ENCODE measurements at regions not wholly inside any gene's neighbourhood (a gene's known extent, or its start where the extent isn't known, plus 50 kb on each side); places are given as distances from the start of the nearest gene placed in this dataset.
"Not testable (repeated sequence)": the region's sequence is repeated elsewhere in the genome, so short reads cannot be mapped to it uniquely, and the experiment has no call there.

DNA sequence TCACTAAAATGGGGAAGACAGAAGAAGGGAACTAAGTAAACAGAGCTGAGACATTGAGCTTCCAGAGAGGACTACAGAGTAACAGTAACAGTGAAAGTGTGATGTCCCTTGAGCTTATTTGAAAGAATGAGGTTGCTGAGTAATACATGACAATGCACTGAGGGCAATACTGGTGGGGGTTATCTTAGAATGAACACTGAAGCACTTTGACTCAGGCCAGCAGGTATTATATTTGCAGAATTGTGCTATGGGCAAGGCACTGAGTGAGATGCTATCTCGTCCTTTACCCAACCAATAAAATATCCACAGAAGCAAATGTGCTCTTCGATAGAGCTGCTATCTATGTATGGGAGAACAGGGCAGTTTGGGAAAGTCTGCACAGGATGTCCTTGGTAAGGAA lies 133.2 kb downstream of the DISP1 start:
- no peak for DNase-seq (ENCODE audit: low spot score)

DNA sequence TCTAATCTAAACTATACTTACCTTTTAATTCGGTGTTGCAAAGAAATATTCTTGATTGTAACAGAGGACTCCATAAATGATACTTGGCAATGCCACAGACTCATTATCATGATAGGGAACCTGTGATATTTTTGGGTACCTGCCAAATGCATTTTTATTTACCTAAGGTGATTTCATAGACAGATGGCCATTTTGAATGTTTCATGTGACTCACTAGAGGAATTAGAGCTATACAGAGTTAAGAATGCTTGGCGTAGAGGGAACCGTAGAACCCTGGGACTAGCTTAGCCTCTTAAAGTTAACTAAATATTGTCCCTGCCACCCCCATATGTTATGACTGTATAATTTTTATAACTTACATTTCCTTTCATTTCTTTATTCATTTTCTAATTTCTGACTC lies 136.1 kb downstream of the DISP1 start:
- DNase-seq (ENCODE audit: low spot score): no peak

DNA sequence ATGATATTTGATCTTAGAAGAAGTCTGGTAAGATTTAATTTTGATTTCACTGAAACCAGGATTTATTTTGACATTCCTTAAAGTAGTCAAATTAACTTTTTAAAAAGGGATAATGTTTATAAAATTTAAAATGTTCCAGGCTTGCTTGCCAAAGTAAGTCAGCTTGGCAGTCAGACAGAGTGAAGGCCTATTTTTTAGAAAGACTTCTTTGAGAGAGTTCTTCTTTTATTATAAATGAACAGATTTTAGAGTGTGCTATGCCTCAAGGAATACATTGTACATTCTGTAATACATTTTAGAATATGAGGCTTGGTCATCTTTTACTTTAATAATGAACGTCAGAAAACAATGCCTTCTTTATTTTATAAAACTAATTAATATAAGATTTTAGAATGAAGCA lies 138.7 kb downstream of the DISP1 start:
- no peak for DNase-seq (ENCODE audit: low spot score)

DNA sequence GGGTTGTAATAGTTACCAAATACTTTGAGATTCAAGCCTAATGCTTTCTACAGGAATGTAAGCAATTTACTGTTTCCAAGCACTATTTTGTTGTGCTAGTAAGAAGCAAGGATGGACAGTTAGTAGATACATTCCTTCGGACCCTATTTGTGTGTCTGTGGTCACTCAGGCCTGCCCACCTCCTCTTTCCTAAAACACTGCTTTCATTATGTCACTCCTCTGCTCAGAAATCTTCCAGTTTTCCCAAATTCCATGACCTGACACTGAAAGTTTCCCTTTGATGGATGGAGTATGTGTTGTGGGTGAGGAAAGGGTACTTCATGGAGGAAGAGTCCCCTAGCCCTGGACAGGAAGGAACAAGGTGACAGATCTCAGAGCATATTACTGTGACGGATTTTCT lies 141.1 kb downstream of the DISP1 start:
- no peak for DNase-seq (ENCODE audit: low spot score)

DNA sequence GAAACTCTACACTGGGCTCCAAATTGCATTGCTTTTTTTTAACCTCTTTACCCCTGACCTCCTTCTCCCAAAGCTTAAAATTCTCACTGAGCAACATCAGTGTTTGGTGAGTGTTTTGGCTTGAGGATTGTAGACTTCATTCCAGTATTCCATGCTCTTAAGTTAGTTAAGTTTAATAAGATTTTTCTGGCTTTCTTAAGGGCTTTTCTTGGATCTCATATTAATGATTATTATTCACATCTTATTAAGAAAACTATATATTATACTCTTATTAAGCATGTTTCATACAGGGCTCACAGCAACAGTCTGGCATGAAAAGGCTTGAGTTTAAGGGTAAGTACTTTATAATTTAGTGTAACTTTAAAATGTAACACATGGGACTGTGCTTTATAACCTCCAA lies 141.8 kb downstream of the DISP1 start:
- DNase-seq (ENCODE audit: low spot score): no peak

DNA sequence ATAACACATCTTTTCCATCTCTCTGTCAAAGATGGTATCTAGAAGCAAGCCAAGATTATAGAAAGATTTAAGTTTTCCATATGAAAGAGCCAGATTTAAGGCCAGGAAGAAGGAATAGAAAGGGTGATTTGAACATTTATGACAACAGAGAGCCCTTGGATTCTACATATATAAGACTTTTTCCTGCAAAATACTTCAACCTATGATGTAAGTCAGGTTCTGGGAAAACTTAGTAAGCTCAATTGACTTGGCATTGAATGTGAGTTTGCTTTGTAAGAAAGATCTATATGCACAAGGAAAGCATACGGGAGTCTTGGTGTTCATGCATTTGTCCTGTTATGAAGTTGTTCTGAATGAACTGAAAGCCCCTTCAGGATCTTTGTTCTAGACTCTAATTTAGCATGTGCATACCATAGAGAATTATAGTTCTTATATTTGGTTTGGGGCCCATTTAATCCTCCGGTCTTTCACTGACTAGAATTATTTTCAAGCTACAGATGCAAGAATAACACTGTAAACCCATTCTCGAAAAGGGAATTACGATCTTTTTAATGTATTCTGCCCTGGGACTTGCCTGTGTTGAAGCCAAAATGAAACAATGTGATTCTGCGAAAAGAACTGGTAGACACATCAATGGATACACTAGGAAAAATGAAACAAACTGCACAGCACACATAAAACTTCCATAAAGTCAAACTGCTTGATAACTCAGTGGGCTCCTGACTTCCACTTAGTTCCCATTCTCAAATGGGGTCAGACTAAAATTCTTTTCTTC lies 152.8 kb downstream of the DISP1 start:
- no peak for DNase-seq (ENCODE audit: low spot score)

DNA sequence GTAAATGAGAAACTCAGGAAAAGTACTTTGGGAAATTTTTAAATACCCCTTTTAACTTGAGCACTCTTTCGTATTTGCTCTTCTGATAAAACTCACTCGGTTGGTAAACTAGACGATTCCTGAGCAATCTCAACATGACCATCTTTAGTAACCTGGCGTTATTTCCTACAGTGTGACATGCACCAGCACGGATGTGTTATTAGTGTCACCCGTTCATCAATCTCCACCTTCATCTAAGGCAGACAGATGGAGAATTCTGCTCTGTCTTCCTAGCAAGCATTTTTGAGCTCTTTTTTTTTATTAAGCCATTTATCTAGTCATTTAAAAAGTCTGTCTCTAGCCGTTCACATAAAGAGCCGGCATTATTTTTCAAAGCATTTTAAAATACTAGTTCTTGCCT lies 155.2 kb downstream of the DISP1 start:
- no peak for DNase-seq (ENCODE audit: low spot score)

DNA sequence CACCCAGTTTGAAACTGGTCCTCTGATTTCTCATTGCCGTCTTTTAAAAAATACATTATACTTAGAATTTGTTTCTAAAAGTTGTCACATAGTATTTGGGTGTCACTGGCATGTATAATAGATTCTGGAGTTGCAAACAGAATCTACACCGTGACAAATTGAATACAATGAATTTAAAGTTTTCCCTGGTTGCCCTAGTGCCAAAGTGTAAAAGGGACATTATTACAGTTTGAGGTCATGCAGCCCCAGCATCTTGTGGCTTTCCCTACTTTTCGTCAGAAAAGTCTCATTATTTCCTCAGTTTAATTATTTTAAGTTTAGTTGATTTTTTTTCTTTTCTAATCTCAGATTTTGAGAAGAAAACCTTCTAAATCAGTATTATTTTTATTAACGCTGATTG lies 155.9 kb downstream of the DISP1 start:
- DNase-seq (ENCODE audit: low spot score): no peak

DNA sequence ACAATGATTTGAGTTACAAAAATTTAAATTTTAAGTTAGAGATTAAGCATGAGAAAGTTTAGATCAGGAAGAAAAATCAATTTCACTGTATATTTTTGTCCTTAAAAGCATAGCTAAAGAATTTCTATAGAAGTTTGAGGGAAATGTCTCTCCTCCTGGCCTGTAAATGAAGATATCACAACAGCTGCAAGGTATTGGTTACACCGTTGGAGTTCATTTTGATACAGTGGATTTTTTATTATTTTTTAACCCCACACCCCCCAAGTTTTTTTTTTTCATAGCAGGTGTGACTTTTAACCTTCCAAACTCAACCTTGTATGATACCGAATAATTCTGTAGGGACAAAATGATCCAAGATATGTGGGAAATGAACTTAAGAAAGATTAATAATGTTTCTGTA lies 156.3 kb downstream of the DISP1 start:
- DNase-seq (ENCODE audit: low spot score): no peak

DNA sequence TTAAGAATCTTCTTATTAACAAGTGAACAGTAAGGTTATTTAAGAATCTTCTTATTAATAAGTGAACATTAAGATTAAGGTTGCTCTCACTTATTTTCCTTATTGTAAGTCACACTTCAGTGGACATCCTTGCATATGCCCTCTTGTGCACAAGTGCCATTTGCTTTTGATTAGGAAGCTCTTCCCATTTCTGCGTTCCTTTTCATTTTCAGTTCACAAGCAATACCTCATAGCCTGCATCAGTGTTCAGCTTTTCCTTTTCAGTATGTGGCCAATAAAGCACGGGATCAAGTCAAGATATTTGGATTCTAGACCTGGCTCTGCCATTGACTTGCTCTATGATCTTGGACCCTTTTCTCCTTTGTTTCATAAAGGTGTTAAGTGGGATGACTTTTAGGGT lies 158.7 kb downstream of the DISP1 start:
- DNase-seq (ENCODE audit: low spot score): no peak

DNA sequence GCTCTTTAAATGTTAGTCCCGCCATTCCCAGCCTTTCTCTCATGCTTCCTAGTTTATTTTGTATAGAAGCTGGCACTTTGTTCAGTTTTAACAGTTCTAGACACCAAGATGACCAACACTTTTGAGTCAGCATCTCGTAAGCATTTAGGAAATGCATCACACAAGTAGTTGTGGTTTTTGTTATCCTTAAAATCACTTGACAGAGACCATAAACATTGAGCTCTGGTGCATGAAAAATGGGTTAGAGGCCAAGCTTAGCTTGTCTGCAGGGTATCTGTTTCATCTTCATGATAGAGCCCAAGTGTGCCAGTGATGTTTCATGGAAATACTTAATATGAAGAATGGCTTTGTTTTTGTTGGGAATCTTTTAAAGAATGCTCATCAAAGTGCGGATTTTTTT lies 159.7 kb downstream of the DISP1 start:
- no peak for DNase-seq (ENCODE audit: low spot score)

DNA sequence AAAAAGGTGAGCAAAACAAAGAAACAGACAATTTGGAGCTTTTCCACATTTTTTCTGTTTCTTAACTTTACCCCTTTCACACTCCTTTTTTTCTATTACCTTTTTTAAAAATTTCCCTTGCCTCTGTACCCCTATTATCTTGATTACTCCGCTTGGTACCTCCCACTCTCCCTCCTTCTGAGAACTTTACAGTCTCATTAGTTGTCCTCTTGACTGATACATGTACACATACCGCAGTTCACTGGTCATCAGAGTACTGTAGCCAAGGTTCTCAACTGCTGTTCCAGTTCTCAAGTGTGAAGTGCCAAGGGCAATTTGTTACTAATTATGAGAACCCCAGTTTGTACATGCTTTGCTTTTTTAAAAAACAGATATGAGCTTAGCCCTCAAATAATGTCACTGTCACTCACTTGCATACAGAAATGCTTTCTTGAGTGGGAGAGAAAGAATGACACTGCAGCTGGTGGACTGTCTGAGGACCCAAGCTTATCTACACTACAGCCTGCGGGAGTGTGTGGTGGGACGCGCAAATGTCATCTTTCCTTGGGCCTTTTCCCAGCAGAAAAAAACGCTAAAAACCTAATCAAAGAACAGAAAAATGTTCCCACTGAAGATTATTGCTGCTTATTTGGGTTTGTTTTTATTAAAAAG lies 160.8 kb downstream of the DISP1 start:
- DNase-seq (ENCODE audit: low spot score): no peak

DNA sequence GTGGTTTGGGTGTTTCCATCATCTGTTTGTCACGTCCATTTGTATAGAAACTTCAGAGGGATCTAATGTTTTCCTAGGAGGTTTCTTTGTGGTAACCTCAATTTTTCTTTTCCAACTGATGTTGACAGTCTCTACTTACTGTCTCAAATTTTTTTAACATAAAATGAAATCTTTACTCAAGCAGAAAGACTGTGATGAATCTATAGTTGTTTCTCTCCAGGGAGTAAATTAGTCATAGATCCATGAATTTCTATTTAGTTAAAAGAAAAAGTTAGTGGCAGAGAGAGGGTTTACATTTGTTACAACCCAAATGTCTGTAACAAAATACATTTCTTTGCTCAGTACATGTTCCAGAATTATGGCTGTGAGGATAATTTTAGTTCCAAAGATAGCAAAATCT lies 161.6 kb downstream of the DISP1 start:
- no peak for DNase-seq (ENCODE audit: low spot score)

DNA sequence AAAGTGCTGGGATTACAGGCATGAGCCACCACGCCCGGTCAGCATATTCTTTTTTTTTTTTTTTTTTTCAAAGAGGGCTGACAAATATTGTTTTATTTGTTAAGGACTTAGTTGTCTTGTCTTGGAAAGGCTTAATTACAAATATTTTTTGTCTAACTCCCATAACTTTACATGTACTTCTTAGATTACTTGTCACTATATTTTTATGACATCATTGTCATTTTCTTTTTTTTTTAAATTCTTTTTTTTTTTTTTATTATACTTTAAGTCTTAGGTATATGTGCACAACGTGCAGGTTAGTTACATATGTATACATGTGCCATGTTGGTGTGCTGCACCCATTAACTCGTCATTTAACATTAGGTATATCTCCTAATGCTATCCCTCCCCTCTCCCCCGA lies 162.5 kb downstream of the DISP1 start:
- DNase-seq (ENCODE audit: low spot score): not testable (repeated sequence)

DNA sequence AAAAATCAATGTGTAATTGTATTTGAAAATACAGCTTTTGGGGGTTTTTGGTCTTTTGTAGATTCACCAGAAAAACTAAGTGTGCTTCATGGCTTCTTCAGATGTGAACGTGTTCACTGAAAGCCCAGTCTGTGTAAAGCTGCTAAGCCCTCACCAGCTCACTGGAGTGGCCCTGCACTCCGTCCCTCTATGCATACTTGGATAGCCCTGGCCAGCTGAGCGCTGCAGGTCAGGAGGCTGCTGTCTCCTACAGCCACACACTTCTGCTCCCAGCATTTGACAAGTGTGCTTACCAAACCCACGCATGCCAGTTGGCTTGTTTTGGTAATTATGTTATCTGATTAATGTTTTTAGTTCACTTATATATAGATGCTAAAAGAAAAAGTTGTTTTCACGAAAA lies 163.5 kb downstream of the TLR5 start:
- DNase-seq (ENCODE audit: low spot score): no peak

DNA sequence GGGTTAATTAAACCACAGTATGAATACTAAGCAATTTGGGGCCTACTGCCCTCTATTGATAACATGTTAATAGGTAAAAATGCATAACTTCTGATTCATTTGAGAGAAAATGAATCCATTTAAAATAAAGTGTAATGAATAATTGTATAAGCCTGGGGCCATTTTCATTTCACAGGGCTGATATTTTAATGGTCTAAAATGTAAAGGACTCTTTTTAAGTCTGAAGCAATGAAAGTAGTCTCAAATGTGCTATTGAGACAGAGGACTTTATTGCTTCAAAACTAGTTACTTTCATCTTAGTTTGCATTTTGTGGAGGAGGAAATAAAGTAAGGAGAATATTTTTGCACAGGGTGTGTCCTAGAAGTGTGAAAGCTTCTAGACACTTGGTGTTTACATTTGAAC lies 155.4 kb downstream of the TLR5 start:
- no peak for DNase-seq (ENCODE audit: low spot score)

DNA sequence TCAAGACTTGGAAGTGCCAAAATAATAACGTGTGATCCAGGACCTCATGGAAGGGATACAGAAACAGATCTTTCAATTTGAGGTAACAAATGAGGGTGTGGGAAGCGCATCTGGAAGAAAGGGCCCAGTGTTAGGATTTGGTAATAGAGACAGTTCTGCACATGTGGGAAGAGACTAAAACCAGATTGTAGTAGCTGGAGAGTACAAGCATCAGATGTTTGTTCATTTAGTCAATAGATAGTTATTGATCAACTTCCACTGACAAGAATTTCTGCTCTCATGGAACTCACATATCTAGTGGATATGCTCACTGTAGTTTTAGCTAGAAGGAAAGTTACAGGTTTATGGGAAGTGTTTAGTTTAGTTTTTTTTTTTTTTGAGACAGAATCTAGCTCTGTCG lies 153.6 kb downstream of the TLR5 start:
- no peak for DNase-seq (ENCODE audit: low spot score)

DNA sequence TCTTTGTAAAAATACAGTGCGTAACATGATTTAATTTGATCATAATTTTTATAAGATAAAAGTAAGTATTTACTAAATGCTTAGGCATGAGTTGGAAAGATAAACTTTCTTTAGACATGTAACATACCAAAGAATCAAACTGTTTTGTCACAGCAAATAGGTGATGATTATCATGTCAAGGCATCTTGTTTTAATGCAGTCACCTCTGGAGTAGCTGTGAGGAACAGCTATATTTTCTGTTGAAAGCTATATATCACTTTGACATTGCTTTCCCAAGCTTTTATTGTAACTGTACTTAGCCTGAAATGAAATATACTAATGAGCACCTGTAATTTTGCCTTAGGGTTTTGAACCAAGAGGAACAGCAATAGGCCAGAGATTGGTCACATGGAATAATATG lies 151.9 kb downstream of the TLR5 start:
- no peak for DNase-seq (ENCODE audit: low spot score)

DNA sequence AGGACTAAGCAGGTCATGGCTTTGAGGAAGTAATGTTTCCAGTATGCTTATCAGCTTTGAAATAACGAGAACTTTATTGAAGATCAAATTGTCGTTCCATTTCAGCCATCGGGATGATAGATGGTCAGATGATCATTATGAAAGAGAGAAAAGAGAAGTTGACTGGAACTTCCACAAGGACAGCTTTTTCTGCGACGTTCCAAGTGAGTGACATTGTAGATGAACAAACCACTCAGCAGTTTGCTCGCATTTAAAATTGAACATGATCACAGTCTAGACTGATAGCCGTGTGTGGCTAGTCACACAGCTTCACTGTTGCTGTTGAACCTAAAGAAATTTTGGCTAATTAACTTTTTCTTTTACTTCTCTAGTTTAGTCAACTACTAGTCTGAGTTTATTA lies 151.1 kb downstream of the TLR5 start:
- DNase-seq (ENCODE audit: low spot score): no peak

DNA sequence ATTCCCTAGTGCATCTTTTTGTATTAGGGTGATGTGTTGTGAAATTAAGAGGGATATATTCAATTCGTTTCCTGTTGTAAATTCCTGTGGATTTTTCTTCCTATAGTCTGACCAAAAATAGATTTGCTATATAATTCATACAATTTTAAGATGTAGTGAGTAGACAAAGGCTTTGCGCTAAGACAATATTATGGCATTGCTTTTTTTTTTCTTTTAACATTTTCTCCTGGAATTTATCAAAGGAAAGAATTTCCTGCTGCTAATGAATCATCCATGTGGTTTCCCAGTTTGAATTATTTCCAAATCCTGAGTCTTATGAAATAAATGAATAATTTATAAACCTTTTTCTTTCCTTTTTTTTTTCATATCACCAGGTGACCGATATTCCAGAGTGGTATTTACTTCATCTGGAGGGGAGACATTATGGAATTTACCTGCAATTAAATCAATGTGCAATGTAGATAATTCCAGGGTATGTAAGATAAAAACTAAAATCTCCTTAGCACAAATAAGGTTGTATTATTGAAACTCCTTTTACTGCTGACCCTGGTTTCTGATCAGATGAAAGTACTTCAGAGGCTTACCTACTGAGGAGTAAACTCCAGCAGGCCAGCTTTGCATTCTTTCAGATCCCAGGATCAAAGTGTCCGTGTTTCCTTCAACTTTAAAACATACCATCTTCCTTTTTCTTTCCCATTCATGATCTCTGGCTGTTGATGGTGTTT lies 148.4 kb downstream of the TLR5 start:
- no peak for DNase-seq (ENCODE audit: low spot score)

DNA sequence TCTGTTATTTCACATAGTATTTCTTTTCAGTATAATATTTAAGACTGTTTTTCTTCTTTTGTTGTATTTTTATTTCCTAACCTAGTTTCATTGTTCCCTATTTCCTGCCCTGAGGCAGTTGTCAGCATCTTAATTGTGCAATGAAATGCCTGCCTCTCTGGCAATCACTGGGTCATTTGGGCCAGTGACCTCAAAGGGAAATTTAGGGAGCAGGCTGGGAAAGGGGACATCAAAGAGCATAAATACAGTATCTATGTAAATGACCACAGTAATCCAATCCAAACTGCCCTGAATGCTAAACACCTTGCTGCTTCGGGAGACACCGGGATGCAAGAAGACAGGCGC lies 147.8 kb downstream of the TLR5 start:
- DNase-seq (ENCODE audit: low spot score): no peak

DNA sequence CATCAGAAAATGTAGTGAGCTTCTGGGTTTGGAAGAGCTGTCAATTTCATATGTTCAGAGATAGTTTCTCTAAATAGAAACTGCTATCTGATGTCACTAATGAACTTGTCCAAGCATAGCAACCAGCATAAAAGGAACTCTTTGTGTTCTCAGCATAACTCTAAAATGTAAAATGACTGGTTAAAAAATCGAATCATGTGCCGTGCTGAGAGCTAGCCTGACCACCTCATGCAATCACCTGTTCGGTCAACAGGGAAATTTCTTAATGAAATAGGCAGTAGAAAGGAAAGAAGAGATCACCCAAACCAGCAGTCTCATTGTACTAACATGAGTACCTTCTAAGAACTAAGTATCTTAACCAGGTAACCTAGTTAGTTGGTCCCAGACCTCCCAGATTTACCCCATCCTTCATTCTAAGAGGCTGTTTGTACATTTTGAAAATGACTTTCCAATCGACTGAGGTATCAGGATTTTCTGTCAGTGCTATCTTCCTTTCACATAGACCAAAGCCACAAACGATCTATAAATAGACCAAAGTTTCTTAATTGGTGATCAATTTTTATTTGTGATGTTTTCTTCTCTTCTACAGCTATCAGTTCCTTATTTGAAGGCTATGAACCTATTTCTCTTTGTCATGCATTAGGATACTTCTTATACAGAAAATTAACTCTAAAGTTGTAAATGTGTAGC lies 147.3 kb downstream of the TLR5 start:
- no peak for DNase-seq (ENCODE audit: low spot score)
